Vagina (tissue), 2 donors: ENCODE measurements at regions not wholly inside any gene's neighbourhood (a gene's known extent, or its start where the extent isn't known, plus 50 kb on each side); places are given as distances from the start of the nearest gene placed in this dataset.

ENCODE experiments used
- DNase-seq, 2 donors: peaks; one replicate each; pipeline ENCODE4 v3.0.0-alpha.2; 2017; ENCODE audit errors: extremely low spot score in 2 of 2
- H3K27ac ChIP-seq: fragments of 200-600 bp; sonication (generic); one replicate; pipeline ENCODE4 v1.5.1; 2019
- H3K27me3 ChIP-seq: fragments of 200-600 bp; sonication (generic); one replicate; pipeline ENCODE4 v1.5.1; 2019
- H3K36me3 ChIP-seq, 2 donors: fragments of 200-600 bp; sonication (generic); one replicate each; pipeline ENCODE4 v1.5.1; 2017 to 2019
- H3K4me1 ChIP-seq: fragments of 200-600 bp; sonication (generic); one replicate; pipeline ENCODE4 v1.5.1; 2019
- H3K4me3 ChIP-seq, 2 donors: fragments of 200-600 bp; sonication (generic); 1 replicate in 1 of 2; 2 replicates in 1 of 2; pipeline ENCODE4 v1.5.1; 2016 to 2019
- H3K9me3 ChIP-seq: fragments of 200-600 bp; sonication (generic); one replicate; pipeline ENCODE4 v1.5.1; 2019
- POLR2A ChIP-seq, 2 donors: fragments of 450-650 bp; IDR thresholded peaks; one replicate each; pipeline ENCODE4 v1.6.1; 2017; ENCODE audit warnings: antibody characterized with exemption in 2 of 2, mild to moderate bottlenecking in 2 of 2, moderate library complexity in 2 of 2
- POLR2AphosphoS5 ChIP-seq, 2 donors: sonication (generic); formaldehyde crosslinking; IDR thresholded peaks; one replicate each; pipeline ENCODE4 v1.9.0; 2017; ENCODE audit warnings: antibody characterized with exemption in 2 of 2, mild to moderate bottlenecking in 2 of 2, low read depth in 1 of 2; ENCODE audit not compliant: insufficient read depth in 1 of 2
- intact Hi-C: fragments of 100-400 bp; cut with DNase I; formaldehyde crosslinking; loops from one replicate; pipeline ENCODE4 v1.15.1; 2023
- TF ChIP-seq, protein P1 (sequence below), 3 experiments: fragments of 450-650 bp in 2 of 3; fragments of 200-600 bp in 1 of 3; sonication (generic) in 1 of 3; IDR thresholded peaks; one replicate each; pipeline ENCODE4 v1.5.1; 2017 to 2019; ENCODE audit warnings: antibody characterized with exemption in 3 of 3, mild to moderate bottlenecking in 2 of 3, moderate library complexity in 2 of 3

- DNase-seq: no peak
- no peak overlapping the region for H3K27ac ChIP-seq
- no peaks in the 10 kb centered on the region for H3K36me3 ChIP-seq
- H3K4me1 ChIP-seq: peaks cover 15% of the 10 kb centered on the region
- H3K27me3 ChIP-seq: no peaks in the 10 kb centered on the region
- no peak overlapping the region for H3K4me3 ChIP-seq
- intact Hi-C loops: no loop called here
- no peaks in the 10 kb centered on the region for H3K9me3 ChIP-seq
- no peak for TF ChIP-seq POLR2AphosphoS5 (IDR thresholded peaks at IDR 0.05; ENCODE audit: insufficient read depth in 1 of 2, low read depth in 1 of 2)
- TF ChIP-seq, protein P1, sequence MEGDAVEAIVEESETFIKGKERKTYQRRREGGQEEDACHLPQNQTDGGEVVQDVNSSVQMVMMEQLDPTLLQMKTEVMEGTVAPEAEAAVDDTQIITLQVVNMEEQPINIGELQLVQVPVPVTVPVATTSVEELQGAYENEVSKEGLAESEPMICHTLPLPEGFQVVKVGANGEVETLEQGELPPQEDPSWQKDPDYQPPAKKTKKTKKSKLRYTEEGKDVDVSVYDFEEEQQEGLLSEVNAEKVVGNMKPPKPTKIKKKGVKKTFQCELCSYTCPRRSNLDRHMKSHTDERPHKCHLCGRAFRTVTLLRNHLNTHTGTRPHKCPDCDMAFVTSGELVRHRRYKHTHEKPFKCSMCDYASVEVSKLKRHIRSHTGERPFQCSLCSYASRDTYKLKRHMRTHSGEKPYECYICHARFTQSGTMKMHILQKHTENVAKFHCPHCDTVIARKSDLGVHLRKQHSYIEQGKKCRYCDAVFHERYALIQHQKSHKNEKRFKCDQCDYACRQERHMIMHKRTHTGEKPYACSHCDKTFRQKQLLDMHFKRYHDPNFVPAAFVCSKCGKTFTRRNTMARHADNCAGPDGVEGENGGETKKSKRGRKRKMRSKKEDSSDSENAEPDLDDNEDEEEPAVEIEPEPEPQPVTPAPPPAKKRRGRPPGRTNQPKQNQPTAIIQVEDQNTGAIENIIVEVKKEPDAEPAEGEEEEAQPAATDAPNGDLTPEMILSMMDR (IDR thresholded peaks at IDR 0.05): no peak
- no peak for TF ChIP-seq POLR2A (IDR thresholded peaks at IDR 0.05)
These were observed 731.3 kb upstream of the RAB6C start for GRCh38 chr2:129248198-129248597.

- intact Hi-C loops: no loop called here
- Histone ChIP-seq H3K4me3 (no peak overlapping the region), H3K36me3 (no peaks in the 10 kb centered on the region), H3K9me3 (no peaks in the 10 kb centered on the region), H3K4me1 (peaks cover 17% of the 10 kb centered on the region), H3K27me3 (no peaks in the 10 kb centered on the region), H3K27ac (no peak overlapping the region)
- DNase-seq: no peak
- no peak for TF ChIP-seq POLR2AphosphoS5 (IDR thresholded peaks at IDR 0.05; ENCODE audit: insufficient read depth in 1 of 2, low read depth in 1 of 2)
- TF ChIP-seq, protein P1 (IDR thresholded peaks at IDR 0.05): no peak
- no peak for TF ChIP-seq POLR2A (IDR thresholded peaks at IDR 0.05)
These were observed 726.5 kb upstream of the RAB6C start for GRCh38 chr2:129252781-129253460.

GRCh38 chr2:129253461-129253812 lies 726.0 kb upstream of the RAB6C start:
- Histone ChIP-seq H3K27ac (no peak overlapping the region), H3K9me3 (no peaks in the 10 kb centered on the region), H3K36me3 (no peaks in the 10 kb centered on the region), H3K27me3 (no peaks in the 10 kb centered on the region), H3K4me3 (no peak overlapping the region), H3K4me1 (peaks cover 17% of the 10 kb centered on the region)
- intact Hi-C loops: no loop called here
- TF ChIP-seq POLR2AphosphoS5 (IDR thresholded peaks at IDR 0.05; ENCODE audit: insufficient read depth in 1 of 2, low read depth in 1 of 2) (no peak), POLR2A (IDR thresholded peaks at IDR 0.05) (no peak)
- TF ChIP-seq, protein P1 (IDR thresholded peaks at IDR 0.05): no peak
- DNase-seq: no peak

- Histone ChIP-seq H3K9me3 (no peaks in the 10 kb centered on the region), H3K4me3 (no peak overlapping the region), H3K4me1 (peaks cover 17% of the 10 kb centered on the region), H3K27ac (no peak overlapping the region), H3K27me3 (no peaks in the 10 kb centered on the region), H3K36me3 (no peaks in the 10 kb centered on the region)
- no peak for DNase-seq
- TF ChIP-seq POLR2A (IDR thresholded peaks at IDR 0.05) (no peak), POLR2AphosphoS5 (IDR thresholded peaks at IDR 0.05; ENCODE audit: insufficient read depth in 1 of 2, low read depth in 1 of 2) (no peak)
- TF ChIP-seq, protein P1 (IDR thresholded peaks at IDR 0.05): no peak
- intact Hi-C loops: no loop called here
These were observed 724.7 kb upstream of the RAB6C start for GRCh38 chr2:129254718-129255117.

DNA sequence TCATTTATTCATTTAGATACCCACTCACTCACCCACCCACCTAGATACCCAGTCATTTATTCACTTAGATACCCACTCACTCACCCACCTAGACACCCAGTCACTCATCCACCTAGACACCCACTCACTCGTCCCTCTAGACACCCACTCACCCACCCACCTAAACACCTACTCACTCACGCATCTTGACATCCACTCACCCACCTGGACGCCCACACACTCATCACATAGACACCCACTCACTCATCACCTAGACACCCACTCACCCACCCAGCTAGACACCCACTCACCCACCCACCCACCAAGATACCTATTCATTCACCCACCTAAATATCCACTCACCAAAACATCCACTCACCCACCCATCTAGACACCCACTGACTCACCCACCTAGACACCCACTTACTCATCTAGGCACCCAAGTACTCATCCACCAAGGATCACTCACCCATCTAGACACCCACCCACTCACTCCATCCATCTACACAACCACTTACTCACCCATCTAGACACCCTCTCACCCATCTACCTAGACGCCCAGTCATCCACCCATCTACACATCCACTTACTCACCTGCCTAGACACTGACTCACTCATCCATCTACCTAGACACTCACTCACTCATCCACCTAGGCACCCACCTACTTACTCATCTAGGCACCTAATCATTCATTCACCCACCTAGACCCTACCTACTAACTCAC lies 723.7 kb upstream of the RAB6C start:
- intact Hi-C loops: no loop called here
- no peak for DNase-seq
- no peak overlapping the region for H3K27ac ChIP-seq
- H3K36me3 ChIP-seq: no peaks in the 10 kb centered on the region
- H3K4me1 ChIP-seq: peaks cover 17% of the 10 kb centered on the region
- H3K4me3 ChIP-seq: no peak overlapping the region
- no peaks in the 10 kb centered on the region for H3K27me3 ChIP-seq
- H3K9me3 ChIP-seq: no peaks in the 10 kb centered on the region
- TF ChIP-seq POLR2AphosphoS5 (IDR thresholded peaks at IDR 0.05; ENCODE audit: insufficient read depth in 1 of 2, low read depth in 1 of 2) (no peak), POLR2A (IDR thresholded peaks at IDR 0.05) (no peak)
- TF ChIP-seq, protein P1 (IDR thresholded peaks at IDR 0.05): no peak
